ENCODE measurements at regions not wholly inside any gene's neighbourhood (a gene's known extent, or its start where the extent isn't known, plus 50 kb on each side); places are given as distances from the start of the nearest gene placed in this dataset.

- TF ChIP-seq TARDBP (IDR thresholded peaks at IDR 0.05) (no peak), BHLHE40 (IDR thresholded peaks at IDR 0.05; ENCODE audit: borderline replicate concordance) (no peak), ELF4 (IDR thresholded peaks at IDR 0.05) (no peak), SP1 (IDR thresholded peaks at IDR 0.05) (no peak), PKNOX1 (IDR thresholded peaks at IDR 0.05) (no peak), NFRKB (IDR thresholded peaks at IDR 0.05) (no peak), HDGF (IDR thresholded peaks at IDR 0.05; ENCODE audit: borderline replicate concordance) (no peak), FOXA1 (IDR thresholded peaks at IDR 0.05) (no peak), SUZ12 (IDR thresholded peaks at IDR 0.05) (no peak), FOXM1 (IDR thresholded peaks at IDR 0.05; ENCODE audit: borderline replicate concordance) (no peak), LEF1 (IDR thresholded peaks at IDR 0.05; ENCODE audit: borderline replicate concordance) (no peak)
These were observed 150.3 kb upstream of the RASGEF1B start for GRCh38 chr4:81622028-81622427.

Data from HEK293T (cell line).